GM10266 (cell line): ENCODE measurements at regions not wholly inside any gene's neighbourhood (a gene's known extent, or its start where the extent isn't known, plus 50 kb on each side); places are given as distances from the start of the nearest gene placed in this dataset.
"Not testable (repeated sequence)": the region's sequence is repeated elsewhere in the genome, so short reads cannot be mapped to it uniquely, and the experiment has no call there.

Experiments
- DNase-seq: peaks from one replicate; pipeline ENCODE4 v3.0.0; 2012; ENCODE audit errors: extremely low spot score
- CTCF ChIP-seq: IDR thresholded peaks from 2 replicates; pipeline ENCODE4 v1.5.1; 2012; ENCODE audit warnings: mild to moderate bottlenecking, low read depth; ENCODE audit not compliant: control insufficient read depth, insufficient read depth; ENCODE audit errors: missing control alignments

- DNase-seq = not testable (repeated sequence)
These were observed 73.8 kb upstream of the FANCC start for GRCh38 chr9:95391271-95391670.

- DNase-seq = no peak
- no peak for TF ChIP-seq CTCF
These were observed 71.9 kb upstream of the FANCC start for GRCh38 chr9:95389373-95389772.

GRCh38 chr9:95386843-95387242 lies 69.3 kb upstream of the FANCC start:
- TF ChIP-seq CTCF = no peak
- DNase-seq = no peak

GRCh38 chr9:95385521-95385920 lies 68.0 kb upstream of the FANCC start:
- DNase-seq = no peak
- TF ChIP-seq CTCF = no peak

GRCh38 chr9:95383845-95384244 lies 66.3 kb upstream of the FANCC start:
- TF ChIP-seq CTCF = no peak
- no peak for DNase-seq

GRCh38 chr9:95383185-95383676 lies 65.7 kb upstream of the FANCC start:
- no peak for DNase-seq
- TF ChIP-seq CTCF = no peak

- DNase-seq = no peak
- TF ChIP-seq CTCF = no peak
These were observed 64.9 kb upstream of the FANCC start for GRCh38 chr9:95382433-95382832.

- TF ChIP-seq CTCF = no peak
- no peak for DNase-seq
These were observed 63.7 kb upstream of the FANCC start for GRCh38 chr9:95381221-95381620.
